Calu3 (cell line): ENCODE measurements at regions not wholly inside any gene's neighbourhood (a gene's known extent, or its start where the extent isn't known, plus 50 kb on each side); places are given as distances from the start of the nearest gene placed in this dataset.

Experiments
- BruUV-seq: library from RNA; stranded (reverse); fragments of 400-500 nt; replicated peaks from 2 replicates; lab custom pipeline; 2021; lab: Mats Ljungman, UMichigan
- CTCF ChIA-PET: fragments of 300-600 bp; sonication (Branson Sonifier 250); formaldehyde crosslinking; loops from one replicate; lab custom pipeline; 2022; ENCODE audit warnings: antibody characterized with exemption; lab: Charles Lee
- DNase-seq: peaks from one replicate; pipeline ENCODE4 v3.0.0; 2022
- H3K27ac Mint-ChIP-seq: one replicate; pipeline ENCODE4 v1.8.0; 2022; ENCODE audit warnings: mixed read lengths; ENCODE audit not compliant: unreplicated experiment
- H3K27me3 Mint-ChIP-seq: one replicate; pipeline ENCODE4 v1.8.0; 2022; ENCODE audit warnings: mixed read lengths; ENCODE audit not compliant: unreplicated experiment
- H3K36me3 Mint-ChIP-seq: one replicate; pipeline ENCODE4 v1.8.0; 2022; ENCODE audit warnings: mild to moderate bottlenecking, moderate library complexity, mixed read lengths; ENCODE audit not compliant: insufficient read depth, unreplicated experiment
- H3K4me1 Mint-ChIP-seq: one replicate; pipeline ENCODE4 v1.8.0; 2022; ENCODE audit warnings: mild to moderate bottlenecking, low read depth, mixed read lengths; ENCODE audit not compliant: unreplicated experiment
- H3K4me3 Mint-ChIP-seq: one replicate; pipeline ENCODE4 v1.8.0; 2022; ENCODE audit warnings: mild to moderate bottlenecking, low read depth, moderate library complexity, mixed read lengths; ENCODE audit not compliant: unreplicated experiment
- H3K9me3 Mint-ChIP-seq: one replicate; pipeline ENCODE4 v1.8.0; 2022; ENCODE audit warnings: low read depth, mixed read lengths; ENCODE audit not compliant: unreplicated experiment
- CTCF ChIP-seq: fragments of 200-600 bp; IDR thresholded peaks from one replicate; pipeline ENCODE4 v1.8.0; 2022; ENCODE audit warnings: antibody characterized with exemption; ENCODE audit not compliant: unreplicated experiment
- intact Hi-C: fragments of 100-400 bp; cut with micrococcal nuclease; formaldehyde crosslinking; loops from one replicate; pipeline ENCODE4 v1.10.0; 2022; ENCODE audit not compliant: unreplicated experiment

GRCh38 chr15:48001393-48002039, 119.3 kb upstream of the SLC24A5 start:
- CTCF ChIA-PET: no interaction called here
- no peak for TF ChIP-seq CTCF
- Mint-ChIP-seq H3K27me3 (no peaks in the 10 kb centered on the region), H3K27ac (no peak overlapping the region), H3K4me3 (no peak overlapping the region), H3K9me3 (peaks cover 2% of the 10 kb centered on the region), H3K4me1 (no peaks in the 10 kb centered on the region), H3K36me3 (no peaks in the 10 kb centered on the region)
- no peak for DNase-seq
- intact Hi-C loops: no loop called here
- no TSS peak for BruUV-seq

DNA sequence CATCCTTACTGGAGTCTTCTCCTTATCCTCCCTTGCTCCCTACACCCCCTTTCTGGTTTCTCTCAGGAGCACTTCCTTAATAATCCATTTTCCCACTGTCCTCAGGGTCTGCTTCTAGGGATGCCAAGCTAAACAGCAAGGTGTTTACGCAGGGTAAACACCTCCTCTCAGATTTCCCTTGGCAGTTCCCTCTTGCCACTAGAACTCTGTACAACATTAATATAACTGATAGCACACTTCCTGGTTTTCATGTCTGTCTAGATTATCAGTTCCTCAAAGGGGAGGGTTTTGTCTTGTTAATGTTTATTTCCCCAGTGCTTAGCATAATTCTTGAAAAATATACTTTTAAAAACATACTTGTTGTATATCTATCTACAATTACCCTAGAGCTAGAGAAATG, 118.0 kb upstream of the SLC24A5 start:
- Mint-ChIP-seq H3K36me3 (no peaks in the 10 kb centered on the region), H3K4me3 (no peak overlapping the region), H3K9me3 (peaks cover 3% of the 10 kb centered on the region), H3K27ac (no peak overlapping the region), H3K4me1 (no peaks in the 10 kb centered on the region), H3K27me3 (no peaks in the 10 kb centered on the region)
- TF ChIP-seq CTCF: no peak
- no TSS peak for BruUV-seq
- intact Hi-C loops: no loop called here
- CTCF ChIA-PET: no interaction called here
- no peak for DNase-seq

DNA sequence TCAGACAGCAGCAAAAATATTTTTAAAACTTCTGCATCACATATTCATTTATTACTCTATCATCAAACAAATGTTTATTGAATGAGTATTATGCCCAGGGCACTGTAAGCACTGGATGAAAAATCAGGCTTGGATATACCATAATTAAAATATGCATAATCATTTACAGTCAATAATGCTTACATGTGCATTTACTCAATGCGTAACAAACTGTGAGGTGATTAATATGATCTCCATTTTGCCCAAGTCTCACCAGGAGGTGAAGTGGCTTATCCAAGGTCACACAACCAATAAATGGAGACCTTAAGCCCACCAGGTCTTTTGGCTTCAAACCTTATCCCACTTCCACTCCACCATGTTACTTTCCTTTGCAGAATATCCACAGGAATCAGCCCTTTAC, 117.3 kb upstream of the SLC24A5 start:
- BruUV-seq: no TSS peak
- intact Hi-C loops: no loop called here
- DNase-seq: no peak
- no peaks in the 10 kb centered on the region for H3K4me1 Mint-ChIP-seq
- H3K36me3 Mint-ChIP-seq: no peaks in the 10 kb centered on the region
- CTCF ChIA-PET: no interaction called here
- peaks cover 3% of the 10 kb centered on the region for H3K9me3 Mint-ChIP-seq
- H3K27me3 Mint-ChIP-seq: no peaks in the 10 kb centered on the region
- H3K4me3 Mint-ChIP-seq: no peak overlapping the region
- no peak for TF ChIP-seq CTCF
- H3K27ac Mint-ChIP-seq: no peak overlapping the region

DNA sequence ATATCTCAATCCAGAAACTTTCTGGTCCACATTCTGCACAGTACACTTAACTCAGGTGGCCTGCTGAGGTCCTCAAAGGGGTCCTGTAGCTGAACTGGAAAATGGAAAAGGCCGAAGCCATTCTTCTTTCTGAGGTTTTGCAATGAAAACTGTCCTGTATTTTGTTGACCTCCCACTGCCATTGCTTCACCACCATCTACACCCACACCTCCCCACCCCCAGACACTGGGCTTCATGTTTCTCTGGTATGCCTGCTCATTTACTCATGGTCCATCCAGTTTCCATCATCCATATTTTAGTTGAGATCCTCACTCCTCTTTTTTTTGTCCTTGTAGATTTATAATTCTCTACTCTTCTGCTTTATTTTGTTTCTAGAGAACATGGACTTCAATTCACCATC, 115.7 kb upstream of the SLC24A5 start:
- BruUV-seq: no TSS peak
- no peaks in the 10 kb centered on the region for H3K36me3 Mint-ChIP-seq
- no peak for TF ChIP-seq CTCF
- H3K9me3 Mint-ChIP-seq: peaks cover 3% of the 10 kb centered on the region
- DNase-seq: no peak
- H3K4me3 Mint-ChIP-seq: no peak overlapping the region
- H3K27me3 Mint-ChIP-seq: no peaks in the 10 kb centered on the region
- intact Hi-C loops: no loop called here
- CTCF ChIA-PET: no interaction called here
- no peak overlapping the region for H3K27ac Mint-ChIP-seq
- H3K4me1 Mint-ChIP-seq: no peaks in the 10 kb centered on the region
